Endothelial cell of umbilical vein (primary cell): ENCODE measurements at regions not wholly inside any gene's neighbourhood (a gene's known extent, or its start where the extent isn't known, plus 50 kb on each side); places are given as distances from the start of the nearest gene placed in this dataset.

ENCODE experiments used
- BruUV-seq: library from RNA; stranded (reverse); fragments of 400-500 nt; replicated peaks from 2 replicates; lab custom pipeline; 2021; lab: Mats Ljungman, UMichigan
- CTCF ChIA-PET: fragments of 300-600, 350-600 bp; sonication (Branson Sonifier 250); formaldehyde crosslinking; loops from one replicate; lab custom pipeline; 2021; ENCODE audit warnings: antibody characterized with exemption, inconsistent platforms; lab: Charles Lee
- POLR2A ChIA-PET: fragments of 300-600, 350-600 bp; sonication (Branson Sonifier 250); formaldehyde crosslinking; loops from one replicate; lab custom pipeline; 2021; ENCODE audit warnings: antibody characterized with exemption, inconsistent platforms; lab: Charles Lee
- DNase-seq: peaks from one replicate; pipeline ENCODE4 v3.0.0-alpha.2; 2011; ENCODE audit warnings: low read depth, low spot score
- FAIRE-seq: peaks from 2 replicates; lab custom pipeline; 2011; peaks lifted over from hg19 to GRCh38; lab: Jason Lieb, UNC
- H2AFZ ChIP-seq: 2 replicates; pipeline ENCODE4 v1.6.0; 2012; ENCODE audit warnings: low read depth, low read length, control low read depth, inconsistent platforms
- H3K27ac ChIP-seq: 2 replicates; pipeline ENCODE4 v1.5.1; 2011; ENCODE audit warnings: low read depth, mild to moderate bottlenecking, control low read depth, low read length, moderate library complexity; ENCODE audit not compliant: insufficient read depth
- H3K27me3 ChIP-seq, 2 experiments: 2 replicates each; pipeline versions ENCODE4 v1.6.0 to v1.6.1; 2011; ENCODE audit warnings: low read length in 2 of 2, mixed read lengths in 1 of 2; ENCODE audit not compliant: control insufficient read depth in 2 of 2, insufficient read depth in 2 of 2
- H3K36me3 ChIP-seq, 2 experiments: 2 replicates in 1 of 2; 3 replicates in 1 of 2; pipeline ENCODE4 v1.5.1; 2011; ENCODE audit warnings: low read length in 2 of 2, mild to moderate bottlenecking in 1 of 2, moderate library complexity in 1 of 2; ENCODE audit not compliant: control insufficient read depth in 2 of 2, insufficient read depth in 2 of 2; ENCODE audit errors: extremely low read depth in 1 of 2
- H3K4me1 ChIP-seq: 3 replicates; pipeline ENCODE4 v1.5.1; 2011; ENCODE audit warnings: mild to moderate bottlenecking, low read length; ENCODE audit not compliant: control insufficient read depth, insufficient read depth; ENCODE audit errors: extremely low read depth
- H3K4me2 ChIP-seq: 2 replicates; pipeline ENCODE4 v1.6.1; 2011; ENCODE audit warnings: low read length, control low read depth, mixed read lengths; ENCODE audit not compliant: insufficient read depth
- H3K4me3 ChIP-seq, 3 experiments: fragments of 200-600 bp in 1 of 3; sonication (generic), shearing (Covaris generic) in 1 of 3; replicated peaks in 1 of 3; 2 replicates each; pipeline ENCODE4 v1.5.1; 2011 to 2016; ENCODE audit warnings: control low read depth in 3 of 3, low read length in 3 of 3, mild to moderate bottlenecking in 2 of 3, inconsistent platforms in 1 of 3, low read depth in 1 of 3, moderate library complexity in 1 of 3; ENCODE audit not compliant: insufficient read depth in 1 of 3
- H3K79me2 ChIP-seq: 2 replicates; pipeline ENCODE4 v1.6.0; 2012; ENCODE audit warnings: low read length, inconsistent platforms; ENCODE audit not compliant: control insufficient read depth, insufficient read depth
- H3K9ac ChIP-seq: replicated peaks from 2 replicates; pipeline ENCODE3; 2011; ENCODE audit warnings: low read length, control low read depth; ENCODE audit not compliant: insufficient read depth; ENCODE audit errors: extremely low read depth
- H3K9me1 ChIP-seq: replicated peaks from 3 replicates; pipeline ENCODE4 v1.6.0; 2011; ENCODE audit warnings: mild to moderate bottlenecking, low read length; ENCODE audit not compliant: control insufficient read depth, insufficient read depth; ENCODE audit errors: extremely low read depth
- H3K9me3 ChIP-seq: replicated peaks from 2 replicates; pipeline ENCODE4 v1.5.1; 2012; ENCODE audit warnings: low read length, inconsistent platforms; ENCODE audit not compliant: control insufficient read depth, insufficient read depth
- H4K20me1 ChIP-seq: replicated peaks from 2 replicates; pipeline ENCODE3; 2011; ENCODE audit warnings: mild to moderate bottlenecking, low read length; ENCODE audit not compliant: control insufficient read depth, insufficient read depth; ENCODE audit errors: extremely low read depth
- EZH2 ChIP-seq: IDR thresholded peaks from 2 replicates; pipeline ENCODE4 v1.6.1; 2012; ENCODE audit warnings: borderline replicate concordance, low read depth, mild to moderate bottlenecking, moderate library complexity, low read length, inconsistent platforms; ENCODE audit not compliant: severe bottlenecking
- FOS ChIP-seq: IDR thresholded peaks from 2 replicates; pipeline ENCODE4 v1.6.1; 2011; ENCODE audit warnings: mild to moderate bottlenecking, low read length, moderate library complexity, borderline replicate concordance; ENCODE audit not compliant: insufficient read depth
- GATA2 ChIP-seq: IDR thresholded peaks from 2 replicates; pipeline ENCODE4 v1.7.0; 2011; ENCODE audit warnings: low read depth, mild to moderate bottlenecking, moderate library complexity, mixed read lengths, low read length; ENCODE audit not compliant: insufficient read length, insufficient read depth
- JUN ChIP-seq: IDR thresholded peaks from 2 replicates; pipeline ENCODE4 v1.6.1; 2011; ENCODE audit warnings: borderline replicate concordance, low read depth; ENCODE audit not compliant: insufficient read length, insufficient read depth
- MYC ChIP-seq: IDR thresholded peaks from one replicate; pipeline ENCODE4 v1.6.1; 2011; ENCODE audit warnings: mild to moderate bottlenecking, low read depth, low read length
- POLR2A ChIP-seq: IDR thresholded peaks from 2 replicates; pipeline ENCODE4 v1.6.1; 2012; ENCODE audit warnings: low read depth, mild to moderate bottlenecking, control low read depth, low read length
- POLR2AphosphoS5 ChIP-seq: IDR thresholded peaks from 2 replicates; pipeline ENCODE4 v1.6.1; 2012; ENCODE audit warnings: low read depth, mild to moderate bottlenecking, control low read depth, low read length, moderate library complexity; ENCODE audit not compliant: insufficient read depth
- dilution Hi-C: fragments of 300-500 bp; cut with MboI; formaldehyde crosslinking; loops from one replicate; pipeline ENCODE4 v1.15.0; 2019; ENCODE audit warnings: low sequenced_read_pairs; ENCODE audit not compliant: extremely low pct_ligation_motif_present
- intact Hi-C: fragments of 100-400 bp; cut with micrococcal nuclease; formaldehyde crosslinking; loops from one replicate; pipeline ENCODE4 v1.10.0; 2022
- TF ChIP-seq, protein P1 (sequence below): IDR thresholded peaks from 2 replicates; pipeline ENCODE4 v1.6.1; 2011; ENCODE audit not compliant: insufficient read depth, insufficient read length
- TF ChIP-seq, protein P2 (sequence below), 2 donors: IDR thresholded peaks; 1 replicate in 1 of 2; 2 replicates in 1 of 2; pipeline ENCODE4 v1.5.1; 2011; ENCODE audit warnings: low read length in 2 of 2, mild to moderate bottlenecking in 2 of 2, moderate library complexity in 2 of 2, control low read depth in 1 of 2, inconsistent platforms in 1 of 2, low read depth in 1 of 2; ENCODE audit not compliant: insufficient read depth in 1 of 2; ENCODE audit errors: extremely low read depth in 1 of 2

DNA sequence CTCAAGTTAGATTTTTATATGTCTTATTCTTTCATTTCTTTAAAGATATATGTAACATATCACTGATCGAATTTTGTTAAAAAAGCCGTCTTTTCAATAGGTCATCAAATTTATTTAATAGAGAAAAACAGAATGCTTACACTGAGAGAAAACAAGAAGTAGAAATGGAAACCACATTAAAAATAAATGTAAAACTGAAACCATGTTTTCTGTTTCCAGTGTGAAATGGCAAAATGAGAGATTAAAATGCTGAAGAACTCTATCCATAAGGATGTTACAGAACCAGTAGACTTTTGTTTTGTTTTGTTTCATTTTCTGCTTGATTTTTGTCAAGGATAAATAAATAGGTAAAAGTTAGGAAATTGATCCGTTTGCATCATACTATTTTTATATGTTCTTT lies 210.1 kb downstream of the PRDM9 start:
- POLR2A ChIA-PET, result no interaction called here
- no peak overlapping the region for H3K27ac ChIP-seq
- H3K4me3 ChIP-seq, result no peak overlapping the region
- H3K4me2 ChIP-seq, result no peak overlapping the region
- no peaks in the 10 kb centered on the region for H3K79me2 ChIP-seq
- FAIRE-seq (no peak), DNase-seq (no peak)
- no peak overlapping the region for H2AFZ ChIP-seq
- TF ChIP-seq JUN (no peak), EZH2 (no peak)
- TF ChIP-seq, protein P1, sequence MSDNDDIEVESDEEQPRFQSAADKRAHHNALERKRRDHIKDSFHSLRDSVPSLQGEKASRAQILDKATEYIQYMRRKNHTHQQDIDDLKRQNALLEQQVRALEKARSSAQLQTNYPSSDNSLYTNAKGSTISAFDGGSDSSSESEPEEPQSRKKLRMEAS, result no peak
- no peaks in the 10 kb centered on the region for H4K20me1 ChIP-seq
- no peaks in the 10 kb centered on the region for H3K27me3 ChIP-seq
- dilution Hi-C loops, result no loop called here
- no peaks in the 10 kb centered on the region for H3K4me1 ChIP-seq
- intact Hi-C loops, result no loop called here
- H3K9ac ChIP-seq, result no peak overlapping the region
- no peaks in the 10 kb centered on the region for H3K36me3 ChIP-seq
- CTCF ChIA-PET, result no interaction called here
- BruUV-seq, result no TSS peak
- no peaks in the 10 kb centered on the region for H3K9me3 ChIP-seq
- no peaks in the 10 kb centered on the region for H3K9me1 ChIP-seq

DNA sequence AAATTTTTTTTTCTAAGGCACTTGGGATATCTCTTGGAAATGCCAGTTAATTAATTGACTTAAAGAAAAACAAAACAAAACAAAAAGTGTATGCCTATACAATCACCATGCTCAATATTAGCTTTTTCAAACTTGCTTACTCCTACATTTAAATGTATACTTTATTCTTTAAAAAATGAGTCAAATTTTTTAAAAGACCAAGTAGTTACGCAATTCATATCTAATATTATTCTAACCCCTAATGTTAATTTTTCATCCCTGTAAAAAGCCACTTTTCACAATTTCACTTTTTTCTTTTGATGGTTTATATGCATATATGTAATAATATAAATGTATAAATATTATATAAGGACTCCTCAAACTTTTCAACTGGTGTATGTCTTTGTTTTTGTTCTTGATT lies 211.2 kb downstream of the PRDM9 start:
- H3K27me3 ChIP-seq, result no peaks in the 10 kb centered on the region
- dilution Hi-C loops (no loop called here), intact Hi-C loops (no loop called here)
- no peak for DNase-seq
- BruUV-seq, result no TSS peak
- H3K9ac ChIP-seq, result no peak overlapping the region
- TF ChIP-seq POLR2AphosphoS5, result no peak
- TF ChIP-seq, protein P2, sequence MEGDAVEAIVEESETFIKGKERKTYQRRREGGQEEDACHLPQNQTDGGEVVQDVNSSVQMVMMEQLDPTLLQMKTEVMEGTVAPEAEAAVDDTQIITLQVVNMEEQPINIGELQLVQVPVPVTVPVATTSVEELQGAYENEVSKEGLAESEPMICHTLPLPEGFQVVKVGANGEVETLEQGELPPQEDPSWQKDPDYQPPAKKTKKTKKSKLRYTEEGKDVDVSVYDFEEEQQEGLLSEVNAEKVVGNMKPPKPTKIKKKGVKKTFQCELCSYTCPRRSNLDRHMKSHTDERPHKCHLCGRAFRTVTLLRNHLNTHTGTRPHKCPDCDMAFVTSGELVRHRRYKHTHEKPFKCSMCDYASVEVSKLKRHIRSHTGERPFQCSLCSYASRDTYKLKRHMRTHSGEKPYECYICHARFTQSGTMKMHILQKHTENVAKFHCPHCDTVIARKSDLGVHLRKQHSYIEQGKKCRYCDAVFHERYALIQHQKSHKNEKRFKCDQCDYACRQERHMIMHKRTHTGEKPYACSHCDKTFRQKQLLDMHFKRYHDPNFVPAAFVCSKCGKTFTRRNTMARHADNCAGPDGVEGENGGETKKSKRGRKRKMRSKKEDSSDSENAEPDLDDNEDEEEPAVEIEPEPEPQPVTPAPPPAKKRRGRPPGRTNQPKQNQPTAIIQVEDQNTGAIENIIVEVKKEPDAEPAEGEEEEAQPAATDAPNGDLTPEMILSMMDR (IDR thresholded peaks at IDR 0.05; ENCODE audit: extremely low read depth in 1 of 2, insufficient read depth in 1 of 2, low read depth in 1 of 2, low read length in 2 of 2), result no peak
- no peak for TF ChIP-seq GATA2
- TF ChIP-seq JUN, result no peak
- TF ChIP-seq MYC, result no peak
- no peak for TF ChIP-seq EZH2
- no peak for TF ChIP-seq POLR2A
- TF ChIP-seq FOS, result no peak
- ChIA-PET CTCF (no interaction called here), POLR2A (no interaction called here)
- no peaks in the 10 kb centered on the region for H4K20me1 ChIP-seq
- no peak overlapping the region for H2AFZ ChIP-seq
- H3K4me1 ChIP-seq, result no peaks in the 10 kb centered on the region
- H3K9me1 ChIP-seq, result no peaks in the 10 kb centered on the region
- no peak overlapping the region for H3K4me3 ChIP-seq
- H3K9me3 ChIP-seq, result no peaks in the 10 kb centered on the region
- H3K4me2 ChIP-seq, result no peak overlapping the region
- no peak overlapping the region for H3K27ac ChIP-seq
- no peaks in the 10 kb centered on the region for H3K36me3 ChIP-seq
- H3K79me2 ChIP-seq, result no peaks in the 10 kb centered on the region
- FAIRE-seq, result no peak
